ENCODE measurements at regions not wholly inside any gene's neighbourhood (a gene's known extent, or its start where the extent isn't known, plus 50 kb on each side); places are given as distances from the start of the nearest gene placed in this dataset.
"Not testable (repeated sequence)": the region's sequence is repeated elsewhere in the genome, so short reads cannot be mapped to it uniquely, and the experiment has no call there.

DNA sequence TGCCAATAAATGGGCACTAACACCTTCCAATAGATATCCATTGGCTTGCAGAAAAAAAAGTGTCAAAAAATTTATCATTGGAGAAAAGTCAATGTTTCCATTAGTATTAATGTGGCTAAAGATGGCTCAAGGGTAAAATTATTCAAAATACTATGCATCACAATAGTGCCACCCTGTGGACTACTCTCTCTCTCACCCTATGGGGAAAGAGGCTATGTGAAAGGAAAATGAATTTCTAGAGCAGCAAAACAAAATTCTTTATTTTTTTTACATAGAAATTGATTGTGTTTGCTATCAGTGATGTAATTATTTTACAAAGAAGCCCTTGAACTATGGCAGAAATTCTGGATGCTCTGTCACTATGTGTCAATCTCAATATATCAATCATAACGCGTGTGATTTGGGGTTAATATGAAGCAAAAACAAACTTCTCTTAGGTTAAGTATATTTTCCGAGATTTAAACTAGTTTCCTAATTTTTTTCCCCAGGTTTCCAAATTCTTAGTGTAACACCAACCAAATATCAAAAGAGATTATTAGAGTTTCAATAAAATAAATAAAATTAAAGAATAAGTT is 193.9 kb downstream of the USP22 start:
- not testable (repeated sequence) for TF ChIP-seq CTCF (IDR thresholded peaks at IDR 0.05); GABPB1 (CRISPR knock-in tag; IDR thresholded peaks at IDR 0.05)
- TF ChIP-seq, protein P1, sequence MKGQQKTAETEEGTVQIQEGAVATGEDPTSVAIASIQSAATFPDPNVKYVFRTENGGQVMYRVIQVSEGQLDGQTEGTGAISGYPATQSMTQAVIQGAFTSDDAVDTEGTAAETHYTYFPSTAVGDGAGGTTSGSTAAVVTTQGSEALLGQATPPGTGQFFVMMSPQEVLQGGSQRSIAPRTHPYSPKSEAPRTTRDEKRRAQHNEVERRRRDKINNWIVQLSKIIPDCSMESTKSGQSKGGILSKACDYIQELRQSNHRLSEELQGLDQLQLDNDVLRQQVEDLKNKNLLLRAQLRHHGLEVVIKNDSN (CRISPR knock-in tag; IDR thresholded peaks at IDR 0.05) = not testable (repeated sequence)
